ENCODE measurements at regions not wholly inside any gene's neighbourhood (a gene's known extent, or its start where the extent isn't known, plus 50 kb on each side); places are given as distances from the start of the nearest gene placed in this dataset.

DNA sequence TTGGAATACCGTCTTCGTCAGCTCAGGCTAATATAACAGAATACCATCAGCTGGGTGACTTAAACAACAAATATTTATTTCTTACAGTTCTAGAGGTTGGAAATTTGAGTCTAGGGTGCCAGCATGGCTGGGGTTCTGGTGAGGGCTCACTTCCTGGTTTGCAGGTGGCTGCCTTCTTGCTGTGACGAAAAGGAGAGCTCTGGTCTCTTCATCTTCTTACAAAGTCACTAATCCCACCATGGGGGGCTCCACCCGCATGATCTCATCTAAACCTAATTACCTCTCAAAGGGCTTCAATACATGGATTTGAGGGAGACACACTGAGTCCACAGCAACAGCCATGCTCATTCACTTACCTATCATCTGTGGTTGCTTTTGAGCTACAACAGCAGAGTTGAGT, 78.3 kb downstream of the PSMG1 start:
- no peak for TF ChIP-seq GATA3 (IDR thresholded peaks at IDR 0.05; ENCODE audit: low read depth, low read length)
- no peak for TF ChIP-seq GATA2 (IDR thresholded peaks at IDR 0.05; ENCODE audit: low read depth, low read length)

All from SH-SY5Y (cell line).